ENCODE measurements at regions not wholly inside any gene's neighbourhood (a gene's known extent, or its start where the extent isn't known, plus 50 kb on each side); places are given as distances from the start of the nearest gene placed in this dataset.

DNA sequence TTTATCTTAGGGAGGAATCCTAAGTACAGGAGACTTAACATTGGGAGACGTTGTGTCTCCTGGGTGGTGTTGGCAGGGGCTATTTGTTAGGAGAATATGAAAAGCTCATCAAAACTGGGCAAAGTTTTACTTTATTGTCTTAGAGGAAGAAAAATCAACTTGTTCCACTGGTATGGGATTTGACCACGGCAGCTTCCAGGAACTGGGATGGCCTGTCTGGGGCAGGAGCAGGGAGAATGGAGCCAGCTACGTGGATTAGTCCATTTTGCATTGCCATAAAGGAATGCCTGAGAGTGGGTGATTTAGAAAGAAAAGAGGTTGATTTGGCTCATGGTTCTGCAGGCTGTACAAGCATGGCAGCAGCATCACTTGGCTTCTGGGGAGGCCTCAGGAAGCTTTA is 198.4 kb downstream of the ADAMTS15 start:
- H3K4me3 ChIP-seq: no peak overlapping the region
- in situ Hi-C loops (cut with MboI; ENCODE audit: low pct_ligation_motif_present in 1 of 4, low pct_unique_long_range_greater_than_20kb in 1 of 4, low sequenced_read_pairs in 3 of 4) (no loop called here), intact Hi-C loops (cut with DNase I; ENCODE audit: low total_unique reads) (no loop called here)
- H3K27me3 ChIP-seq: no peaks in the 10 kb centered on the region
- TF ChIP-seq, protein P1, sequence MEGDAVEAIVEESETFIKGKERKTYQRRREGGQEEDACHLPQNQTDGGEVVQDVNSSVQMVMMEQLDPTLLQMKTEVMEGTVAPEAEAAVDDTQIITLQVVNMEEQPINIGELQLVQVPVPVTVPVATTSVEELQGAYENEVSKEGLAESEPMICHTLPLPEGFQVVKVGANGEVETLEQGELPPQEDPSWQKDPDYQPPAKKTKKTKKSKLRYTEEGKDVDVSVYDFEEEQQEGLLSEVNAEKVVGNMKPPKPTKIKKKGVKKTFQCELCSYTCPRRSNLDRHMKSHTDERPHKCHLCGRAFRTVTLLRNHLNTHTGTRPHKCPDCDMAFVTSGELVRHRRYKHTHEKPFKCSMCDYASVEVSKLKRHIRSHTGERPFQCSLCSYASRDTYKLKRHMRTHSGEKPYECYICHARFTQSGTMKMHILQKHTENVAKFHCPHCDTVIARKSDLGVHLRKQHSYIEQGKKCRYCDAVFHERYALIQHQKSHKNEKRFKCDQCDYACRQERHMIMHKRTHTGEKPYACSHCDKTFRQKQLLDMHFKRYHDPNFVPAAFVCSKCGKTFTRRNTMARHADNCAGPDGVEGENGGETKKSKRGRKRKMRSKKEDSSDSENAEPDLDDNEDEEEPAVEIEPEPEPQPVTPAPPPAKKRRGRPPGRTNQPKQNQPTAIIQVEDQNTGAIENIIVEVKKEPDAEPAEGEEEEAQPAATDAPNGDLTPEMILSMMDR (IDR thresholded peaks at IDR 0.05): no peak
- TF ChIP-seq POLR2A (IDR thresholded peaks at IDR 0.05): no peak
- TF ChIP-seq POLR2AphosphoS5 (IDR thresholded peaks at IDR 0.05): no peak
- TF ChIP-seq EP300 (IDR thresholded peaks at IDR 0.05; ENCODE audit: low read depth): no peak
- peak overlapping the region in 2 of 4 donors; percentile 26 to 34 for H3K27ac ChIP-seq
- DNase-seq: no peak
- WGBS, 2 donors (ENCODE audit: low coverage in 1 of 2): 47 to 69% methylated on average over 2 to 3 of the region's 3 CpGs
- no peaks in the 10 kb centered on the region for H3K9me3 ChIP-seq
- no peaks in the 10 kb centered on the region for H3K36me3 ChIP-seq
- peaks cover 17 to 67% (median 27%) of the 10 kb centered on the region in 4 donors for H3K4me1 ChIP-seq

DNA sequence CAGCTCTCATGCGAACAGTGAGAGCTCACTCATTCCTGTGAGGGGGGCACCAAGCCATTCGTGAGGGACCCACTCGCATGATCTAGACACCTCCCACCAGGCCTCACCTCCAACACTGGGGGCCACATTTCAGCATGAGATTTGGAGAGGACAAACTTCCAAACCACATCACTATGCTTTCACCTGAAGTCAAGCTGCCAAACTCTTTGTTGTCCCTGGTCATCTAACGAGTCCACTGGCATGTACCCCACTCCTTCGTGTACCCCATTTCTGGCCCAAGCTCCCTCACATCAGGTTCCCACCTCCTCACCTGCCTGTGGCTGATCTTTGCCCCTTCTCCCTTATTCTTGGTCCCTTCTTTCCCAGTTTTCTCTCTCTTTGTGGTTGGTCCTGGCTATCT is 198.9 kb downstream of the ADAMTS15 start:
- Histone ChIP-seq H3K4me1 (peaks cover 17 to 67% (median 27%) of the 10 kb centered on the region in 4 donors), H3K4me3 (no peak overlapping the region), H3K9me3 (no peaks in the 10 kb centered on the region), H3K27ac (peak overlapping the region in 1 of 4 donors; percentile 26), H3K36me3 (no peaks in the 10 kb centered on the region), H3K27me3 (no peaks in the 10 kb centered on the region)
- in situ Hi-C loops (cut with MboI; ENCODE audit: low pct_ligation_motif_present in 1 of 4, low pct_unique_long_range_greater_than_20kb in 1 of 4, low sequenced_read_pairs in 3 of 4): no loop called here
- no peak for DNase-seq
- TF ChIP-seq EP300 (IDR thresholded peaks at IDR 0.05; ENCODE audit: low read depth) (no peak), POLR2A (IDR thresholded peaks at IDR 0.05) (no peak), POLR2AphosphoS5 (IDR thresholded peaks at IDR 0.05) (no peak)
- TF ChIP-seq, protein P1 (IDR thresholded peaks at IDR 0.05): no peak
- 80 to 91% methylated on average over 1 to 5 of the region's 5 CpGs for WGBS, 2 donors (ENCODE audit: low coverage in 1 of 2)
- intact Hi-C loops (cut with DNase I; ENCODE audit: low total_unique reads): no loop called here

DNA sequence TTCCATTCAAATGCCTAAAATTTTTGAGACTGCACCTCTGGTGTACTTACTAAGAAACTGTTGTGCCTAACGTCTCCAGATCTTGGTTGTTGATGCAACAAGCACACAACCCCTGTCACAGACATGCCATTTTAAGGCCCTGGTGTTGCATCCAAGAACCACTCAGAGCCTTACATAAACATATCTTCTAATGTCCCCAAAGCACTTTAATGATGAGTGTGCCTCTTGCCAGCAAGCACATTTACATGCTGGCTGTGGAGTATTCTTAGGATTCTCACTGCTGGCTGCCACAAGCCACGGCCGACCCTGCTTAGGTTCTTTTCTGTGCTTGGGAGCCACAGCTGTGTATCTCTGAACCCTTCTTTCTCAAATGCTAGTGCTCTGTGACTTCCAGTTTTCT is 201.4 kb downstream of the ADAMTS15 start:
- no peaks in the 10 kb centered on the region for H3K27me3 ChIP-seq
- DNase-seq: no peak
- WGBS, 2 donors (ENCODE audit: low coverage in 1 of 2): 50% methylated on average over 3 of the region's 3 CpGs; no CpG with 5 or more reads in 1 of the 2 donors
- peak overlapping the region; percentile 40 to 58 (median 56) for H3K27ac ChIP-seq
- intact Hi-C loops (cut with DNase I; ENCODE audit: low total_unique reads): no loop called here
- H3K36me3 ChIP-seq: no peaks in the 10 kb centered on the region
- TF ChIP-seq POLR2A (IDR thresholded peaks at IDR 0.05) (no peak), POLR2AphosphoS5 (IDR thresholded peaks at IDR 0.05) (no peak), EP300 (IDR thresholded peaks at IDR 0.05; ENCODE audit: low read depth) (no peak)
- TF ChIP-seq, protein P1 (IDR thresholded peaks at IDR 0.05): no peak
- H3K4me1 ChIP-seq: peaks cover 14 to 66% (median 24%) of the 10 kb centered on the region in 4 donors
- no peaks in the 10 kb centered on the region for H3K9me3 ChIP-seq
- H3K4me3 ChIP-seq: no peak overlapping the region
- in situ Hi-C loops (cut with MboI; ENCODE audit: low pct_ligation_motif_present in 1 of 4, low pct_unique_long_range_greater_than_20kb in 1 of 4, low sequenced_read_pairs in 3 of 4): loop anchor here in 1 of 4 donors (25.0 kb wide), 1 partner anchor 212 kb away; the partner anchor contains the start of genes ADAMTS15 and ADAMTS8

DNA sequence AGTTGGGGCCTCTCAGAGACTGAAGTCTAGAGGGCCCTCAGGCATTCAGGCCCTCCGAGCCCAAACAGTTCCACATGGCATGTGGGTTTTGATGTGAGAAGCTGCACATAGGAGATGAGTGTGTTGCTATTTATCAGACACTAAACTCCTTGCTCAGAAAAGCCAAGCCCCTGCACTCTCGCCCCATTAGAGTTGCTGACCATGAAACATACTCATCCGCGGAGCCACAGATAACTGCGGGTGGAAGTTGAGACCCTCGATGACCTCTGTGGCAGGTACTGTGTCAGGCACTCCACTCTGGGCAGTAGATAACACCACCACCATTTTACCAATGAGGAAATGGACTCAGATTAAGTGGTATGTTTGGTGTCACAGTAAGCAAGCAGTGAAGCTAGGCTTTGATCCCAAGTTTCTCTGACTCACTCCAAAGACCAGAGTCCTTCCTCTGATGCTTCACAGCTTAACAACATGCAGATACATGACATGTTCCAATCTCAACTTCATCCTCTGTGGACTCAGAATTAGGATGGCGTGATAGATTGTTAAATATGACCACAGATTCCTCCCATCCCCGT is 202.1 kb downstream of the ADAMTS15 start:
- peaks cover 12 to 60% (median 21%) of the 10 kb centered on the region in 4 donors for H3K4me1 ChIP-seq
- peak overlapping the region in 3 of 4 donors; percentile 40 to 58 (median 56) for H3K27ac ChIP-seq
- TF ChIP-seq POLR2A (IDR thresholded peaks at IDR 0.05) (no peak), POLR2AphosphoS5 (IDR thresholded peaks at IDR 0.05) (no peak), EP300 (IDR thresholded peaks at IDR 0.05; ENCODE audit: low read depth) (no peak)
- TF ChIP-seq, protein P1 (IDR thresholded peaks at IDR 0.05): no peak
- intact Hi-C loops (cut with DNase I; ENCODE audit: low total_unique reads) (no loop called here), in situ Hi-C loops (cut with MboI; ENCODE audit: low pct_ligation_motif_present in 1 of 4, low pct_unique_long_range_greater_than_20kb in 1 of 4, low sequenced_read_pairs in 3 of 4) (loop anchor here in 1 of 4 donors (25.0 kb wide), 1 partner anchor 213 kb away; the partner anchor contains the start of genes ADAMTS15 and ADAMTS8)
- no peaks in the 10 kb centered on the region for H3K9me3 ChIP-seq
- H3K4me3 ChIP-seq: no peak overlapping the region
- WGBS, 2 donors (ENCODE audit: low coverage in 1 of 2): 62 to 90% methylated on average over 2 to 8 of the region's 8 CpGs
- no peak for DNase-seq
- H3K27me3 ChIP-seq: no peaks in the 10 kb centered on the region
- H3K36me3 ChIP-seq: no peaks in the 10 kb centered on the region

Measured in transverse colon (tissue), 4 donors.